CD4-positive, alpha-beta T cell (primary cell): ENCODE measurements at regions not wholly inside any gene's neighbourhood (a gene's known extent, or its start where the extent isn't known, plus 50 kb on each side); places are given as distances from the start of the nearest gene placed in this dataset.
"Not testable (repeated sequence)": the region's sequence is repeated elsewhere in the genome, so short reads cannot be mapped to it uniquely, and the experiment has no call there.

Source experiments
- ATAC-seq: fragments of 200-7000 bp; cut with Tn5 transposase; one replicate; pipeline ENCODE4 v1.10.0; 2022; ENCODE audit warnings: mild to moderate bottlenecking; ENCODE audit not compliant: poor library complexity
- CTCF ChIA-PET: fragments of 350-600 bp; sonication (Branson Sonifier 250); formaldehyde crosslinking; loops from one replicate; lab custom pipeline; 2021; ENCODE audit warnings: antibody characterized with exemption, inconsistent platforms; lab: Charles Lee
- POLR2A ChIA-PET: fragments of 350-600 bp; sonication (Branson Sonifier 250); formaldehyde crosslinking; loops from one replicate; lab custom pipeline; 2021; ENCODE audit warnings: antibody characterized with exemption, inconsistent platforms; lab: Charles Lee
- DNase-seq, 14 experiments: peaks; one replicate each; pipeline ENCODE4 v3.0.0-alpha.2; 2013 to 2020; ENCODE audit warnings: mixed read lengths in 2 of 14
- H3K27ac ChIP-seq, 2 donors: one replicate each; pipeline versions ENCODE4 v1.5.1 to v1.7.0; 2013; ENCODE audit warnings: low read length in 2 of 2, low read depth in 1 of 2, mild to moderate bottlenecking in 1 of 2
- H3K27me3 ChIP-seq, 2 experiments: 1 replicate in 1 of 2; 2 replicates in 1 of 2; pipeline versions ENCODE4 v1.6.1 to v1.7.0; 2013; ENCODE audit warnings: low read length in 2 of 2, control low read depth in 1 of 2, mild to moderate bottlenecking in 1 of 2, moderate library complexity in 1 of 2; ENCODE audit not compliant: insufficient read depth in 2 of 2, control insufficient read depth in 1 of 2
- H3K36me3 ChIP-seq: one replicate; pipeline ENCODE4 v1.6.1; 2013; ENCODE audit warnings: low read length, control low read depth; ENCODE audit not compliant: insufficient read depth
- H3K4me1 ChIP-seq: one replicate; pipeline ENCODE4 v1.6.1; 2013; ENCODE audit warnings: low read length, control low read depth; ENCODE audit not compliant: insufficient read depth
- H3K4me3 ChIP-seq: one replicate; pipeline ENCODE4 v1.5.1; 2013; ENCODE audit warnings: mild to moderate bottlenecking, low read length, moderate library complexity
- H3K9me3 ChIP-seq, 2 experiments: 1 replicate in 1 of 2; 2 replicates in 1 of 2; pipeline versions ENCODE4 v1.6.1 to v1.7.0; 2013; ENCODE audit warnings: low read length in 2 of 2, mild to moderate bottlenecking in 2 of 2, control low read depth in 1 of 2, moderate library complexity in 1 of 2; ENCODE audit not compliant: control insufficient read depth in 1 of 2, insufficient read depth in 1 of 2
- H3K27ac Mint-ChIP-seq: one replicate; pipeline ENCODE4 v1.8.0; 2020; ENCODE audit warnings: mixed read lengths
- H3K27me3 Mint-ChIP-seq: one replicate; pipeline ENCODE4 v1.8.0; 2021; ENCODE audit warnings: mixed read lengths
- H3K36me3 Mint-ChIP-seq: one replicate; pipeline ENCODE4 v1.8.0; 2021; ENCODE audit warnings: low read depth, mixed read lengths
- H3K4me1 Mint-ChIP-seq: one replicate; pipeline ENCODE4 v1.8.0; 2021; ENCODE audit warnings: low read depth, mixed read lengths
- H3K4me3 Mint-ChIP-seq: one replicate; pipeline ENCODE4 v1.8.0; 2020; ENCODE audit warnings: mild to moderate bottlenecking, mixed read lengths
- H3K9me3 Mint-ChIP-seq: one replicate; pipeline ENCODE4 v1.8.0; 2020; ENCODE audit warnings: mixed read lengths
- intact Hi-C, 2 experiments: fragments of 100-400 bp; cut with DNase I in 1 of 2; cut with micrococcal nuclease in 1 of 2; formaldehyde crosslinking; loops; one replicate each; pipeline versions ENCODE4 v1.15.1 to v1.9.0; 2023 to 2025; cut with DNase I, micrococcal nuclease
- TF ChIP-seq, protein P1 (sequence below): fragments of 200-600 bp; IDR thresholded peaks from one replicate; pipeline ENCODE4 v1.8.0; 2022; ENCODE audit warnings: antibody characterized with exemption, mild to moderate bottlenecking

DNA sequence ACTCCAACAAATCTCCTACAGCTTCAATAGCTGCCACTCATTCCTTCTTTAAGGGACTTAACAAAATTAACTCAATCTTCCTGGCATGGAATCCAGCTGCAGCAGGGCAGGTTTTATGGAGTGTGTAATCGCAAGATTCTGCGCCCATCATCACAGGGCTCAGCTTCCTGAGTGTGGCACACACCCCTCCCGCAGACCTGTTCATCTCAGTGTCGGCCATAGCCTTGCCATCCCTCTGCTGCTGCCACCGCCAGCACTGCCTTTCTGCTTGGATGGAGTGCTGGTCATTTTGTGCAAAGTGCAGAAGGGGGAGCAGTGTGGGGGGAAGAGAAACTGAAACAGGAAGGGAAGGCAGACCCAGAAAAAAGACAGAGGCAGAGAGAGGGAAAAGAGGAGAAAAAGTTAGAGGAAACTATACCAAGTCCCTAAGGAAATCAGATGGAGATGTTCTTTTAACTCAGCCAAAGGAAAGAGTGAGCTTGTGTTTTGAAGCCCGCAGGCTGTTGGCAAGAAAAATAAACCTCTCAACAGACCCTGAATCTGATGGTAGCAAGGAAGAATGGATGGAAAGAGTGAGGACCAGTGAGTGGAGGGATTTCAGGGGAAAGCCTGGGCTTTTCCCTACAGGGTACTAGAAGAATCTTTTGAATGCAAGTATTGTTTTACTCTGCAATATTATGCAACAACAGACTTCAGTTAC is 324.2 kb downstream of the SEC16B start:
- H3K9me3 ChIP-seq = peaks cover 0 to 5% of the 10 kb centered on the region in 2 experiments
- CTCF ChIA-PET = no interaction called here

GRCh38 chr1:177640687-177641086 is 329.2 kb downstream of the SEC16B start:
- Histone ChIP-seq H3K27ac (no peak overlapping the region), H3K27me3 (no peaks in the 10 kb centered on the region), H3K9me3 (peaks cover 0 to 5% of the 10 kb centered on the region in 2 experiments), H3K4me3 (no peak overlapping the region), H3K4me1 (no peaks in the 10 kb centered on the region), H3K36me3 (no peaks in the 10 kb centered on the region)
- ChIA-PET CTCF (no interaction called here), POLR2A (no interaction called here)
- no peak for DNase-seq
- Mint-ChIP-seq H3K9me3 (no peaks in the 10 kb centered on the region), H3K4me1 (no peaks in the 10 kb centered on the region), H3K27ac (no peak overlapping the region), H3K4me3 (no peak overlapping the region), H3K36me3 (no peaks in the 10 kb centered on the region), H3K27me3 (no peaks in the 10 kb centered on the region)
- TF ChIP-seq, protein P1, sequence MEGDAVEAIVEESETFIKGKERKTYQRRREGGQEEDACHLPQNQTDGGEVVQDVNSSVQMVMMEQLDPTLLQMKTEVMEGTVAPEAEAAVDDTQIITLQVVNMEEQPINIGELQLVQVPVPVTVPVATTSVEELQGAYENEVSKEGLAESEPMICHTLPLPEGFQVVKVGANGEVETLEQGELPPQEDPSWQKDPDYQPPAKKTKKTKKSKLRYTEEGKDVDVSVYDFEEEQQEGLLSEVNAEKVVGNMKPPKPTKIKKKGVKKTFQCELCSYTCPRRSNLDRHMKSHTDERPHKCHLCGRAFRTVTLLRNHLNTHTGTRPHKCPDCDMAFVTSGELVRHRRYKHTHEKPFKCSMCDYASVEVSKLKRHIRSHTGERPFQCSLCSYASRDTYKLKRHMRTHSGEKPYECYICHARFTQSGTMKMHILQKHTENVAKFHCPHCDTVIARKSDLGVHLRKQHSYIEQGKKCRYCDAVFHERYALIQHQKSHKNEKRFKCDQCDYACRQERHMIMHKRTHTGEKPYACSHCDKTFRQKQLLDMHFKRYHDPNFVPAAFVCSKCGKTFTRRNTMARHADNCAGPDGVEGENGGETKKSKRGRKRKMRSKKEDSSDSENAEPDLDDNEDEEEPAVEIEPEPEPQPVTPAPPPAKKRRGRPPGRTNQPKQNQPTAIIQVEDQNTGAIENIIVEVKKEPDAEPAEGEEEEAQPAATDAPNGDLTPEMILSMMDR = no peak
- intact Hi-C loops = no loop called here
- no peak for ATAC-seq

More for the DNA sequence above, 324.2 kb downstream of the SEC16B start:
- H3K9me3 Mint-ChIP-seq = no peaks in the 10 kb centered on the region
- no peaks in the 10 kb centered on the region for H3K36me3 Mint-ChIP-seq
- no peak overlapping the region for H3K27ac Mint-ChIP-seq
- TF ChIP-seq, protein P1 = no peak
- no peak overlapping the region for H3K4me3 Mint-ChIP-seq
- H3K27ac ChIP-seq = no peak overlapping the region
- DNase-seq = no peak
- intact Hi-C loops = no loop called here
- no peaks in the 10 kb centered on the region for H3K27me3 Mint-ChIP-seq
- no peak overlapping the region for H3K4me3 ChIP-seq
- H3K27me3 ChIP-seq = no peaks in the 10 kb centered on the region
- no peak for ATAC-seq
- no peaks in the 10 kb centered on the region for H3K4me1 Mint-ChIP-seq
- H3K4me1 ChIP-seq = no peaks in the 10 kb centered on the region
- POLR2A ChIA-PET = no interaction called here
- H3K36me3 ChIP-seq = no peaks in the 10 kb centered on the region

DNA sequence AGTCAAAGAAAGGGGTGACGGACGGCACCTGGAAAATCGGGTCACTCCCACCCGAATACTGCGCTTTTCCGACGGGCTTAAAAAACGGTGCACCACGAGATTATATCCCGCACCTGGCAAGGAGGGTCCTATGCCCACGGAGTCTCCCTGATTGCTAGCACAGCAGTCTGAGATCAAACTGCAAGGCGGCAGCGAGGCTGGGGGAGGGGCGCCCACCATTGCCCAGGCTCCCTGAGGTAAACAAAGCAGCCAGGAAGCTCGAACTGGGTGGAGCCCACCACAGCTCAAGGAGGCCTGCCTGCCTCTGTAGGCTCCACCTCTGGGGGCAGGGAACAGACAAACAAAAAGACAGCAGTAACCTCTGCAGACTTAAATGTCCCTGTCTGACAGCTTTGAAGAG is 335.7 kb downstream of the SEC16B start:
- H3K36me3 Mint-ChIP-seq, H3K36me3 ChIP-seq, H3K4me1 ChIP-seq, CTCF ChIA-PET, intact Hi-C loops, H3K27me3 Mint-ChIP-seq, POLR2A ChIA-PET, DNase-seq, H3K9me3 Mint-ChIP-seq, H3K27ac Mint-ChIP-seq, H3K4me1 Mint-ChIP-seq, H3K27me3 ChIP-seq, H3K9me3 ChIP-seq, H3K4me3 Mint-ChIP-seq, ATAC-seq, H3K27ac ChIP-seq, H3K4me3 ChIP-seq: not testable (repeated sequence)
